ENCODE measurements at regions not wholly inside any gene's neighbourhood (a gene's known extent, or its start where the extent isn't known, plus 50 kb on each side); places are given as distances from the start of the nearest gene placed in this dataset.

DNA sequence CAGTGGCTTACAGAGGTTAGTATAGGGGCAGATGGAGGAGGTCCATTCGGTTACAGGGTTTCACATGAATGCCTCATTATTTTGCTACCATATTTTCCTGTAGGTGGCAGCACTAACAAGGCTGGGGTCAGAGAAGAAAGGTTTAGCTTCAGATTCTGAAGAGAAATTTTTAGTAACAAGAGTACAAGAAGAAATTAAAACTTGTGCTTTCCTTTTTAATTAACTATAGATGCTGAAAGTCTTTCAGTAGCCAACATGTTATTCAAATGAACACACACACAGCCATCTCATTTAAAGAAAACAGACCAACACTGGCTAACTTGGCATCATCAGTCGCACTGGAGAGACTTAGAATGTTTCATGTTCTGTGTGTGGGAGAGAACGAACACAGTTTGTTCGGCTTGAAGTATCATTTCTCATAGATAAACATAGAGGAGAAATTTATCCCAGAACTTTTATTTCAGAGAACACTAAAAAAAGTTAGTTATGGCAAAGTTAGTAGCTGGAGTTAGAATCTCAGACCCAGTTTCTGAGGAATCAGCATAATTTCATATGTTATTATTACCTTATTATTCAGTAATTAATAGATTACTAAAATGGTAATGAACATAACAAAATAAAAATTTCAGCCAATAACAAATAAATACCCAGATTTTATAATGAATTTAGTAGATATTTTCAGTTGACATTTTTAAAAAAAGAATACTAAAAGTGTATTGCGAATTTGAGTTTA, 314.0 kb upstream of the RSPO3 start:
- TF ChIP-seq ZNF133 (tag by site-specific recombination; IDR thresholded peaks at IDR 0.05) (no peak), ZBTB8A (tag by site-specific recombination; IDR thresholded peaks at IDR 0.05) (no peak), SCRT2 (tag by site-specific recombination; IDR thresholded peaks at IDR 0.05) (no peak)
- TF ChIP-seq, protein P1, sequence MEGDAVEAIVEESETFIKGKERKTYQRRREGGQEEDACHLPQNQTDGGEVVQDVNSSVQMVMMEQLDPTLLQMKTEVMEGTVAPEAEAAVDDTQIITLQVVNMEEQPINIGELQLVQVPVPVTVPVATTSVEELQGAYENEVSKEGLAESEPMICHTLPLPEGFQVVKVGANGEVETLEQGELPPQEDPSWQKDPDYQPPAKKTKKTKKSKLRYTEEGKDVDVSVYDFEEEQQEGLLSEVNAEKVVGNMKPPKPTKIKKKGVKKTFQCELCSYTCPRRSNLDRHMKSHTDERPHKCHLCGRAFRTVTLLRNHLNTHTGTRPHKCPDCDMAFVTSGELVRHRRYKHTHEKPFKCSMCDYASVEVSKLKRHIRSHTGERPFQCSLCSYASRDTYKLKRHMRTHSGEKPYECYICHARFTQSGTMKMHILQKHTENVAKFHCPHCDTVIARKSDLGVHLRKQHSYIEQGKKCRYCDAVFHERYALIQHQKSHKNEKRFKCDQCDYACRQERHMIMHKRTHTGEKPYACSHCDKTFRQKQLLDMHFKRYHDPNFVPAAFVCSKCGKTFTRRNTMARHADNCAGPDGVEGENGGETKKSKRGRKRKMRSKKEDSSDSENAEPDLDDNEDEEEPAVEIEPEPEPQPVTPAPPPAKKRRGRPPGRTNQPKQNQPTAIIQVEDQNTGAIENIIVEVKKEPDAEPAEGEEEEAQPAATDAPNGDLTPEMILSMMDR (tag by site-specific recombination; IDR thresholded peaks at IDR 0.05) = peak; percentile 45; the same call in 1 of the 2 replicates
- TF ChIP-seq, protein P2, sequence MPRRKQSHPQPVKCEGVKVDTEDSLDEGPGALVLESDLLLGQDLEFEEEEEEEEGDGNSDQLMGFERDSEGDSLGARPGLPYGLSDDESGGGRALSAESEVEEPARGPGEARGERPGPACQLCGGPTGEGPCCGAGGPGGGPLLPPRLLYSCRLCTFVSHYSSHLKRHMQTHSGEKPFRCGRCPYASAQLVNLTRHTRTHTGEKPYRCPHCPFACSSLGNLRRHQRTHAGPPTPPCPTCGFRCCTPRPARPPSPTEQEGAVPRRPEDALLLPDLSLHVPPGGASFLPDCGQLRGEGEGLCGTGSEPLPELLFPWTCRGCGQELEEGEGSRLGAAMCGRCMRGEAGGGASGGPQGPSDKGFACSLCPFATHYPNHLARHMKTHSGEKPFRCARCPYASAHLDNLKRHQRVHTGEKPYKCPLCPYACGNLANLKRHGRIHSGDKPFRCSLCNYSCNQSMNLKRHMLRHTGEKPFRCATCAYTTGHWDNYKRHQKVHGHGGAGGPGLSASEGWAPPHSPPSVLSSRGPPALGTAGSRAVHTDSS (tag by site-specific recombination; IDR thresholded peaks at IDR 0.05) = no peak
- TF ChIP-seq, protein P3, sequence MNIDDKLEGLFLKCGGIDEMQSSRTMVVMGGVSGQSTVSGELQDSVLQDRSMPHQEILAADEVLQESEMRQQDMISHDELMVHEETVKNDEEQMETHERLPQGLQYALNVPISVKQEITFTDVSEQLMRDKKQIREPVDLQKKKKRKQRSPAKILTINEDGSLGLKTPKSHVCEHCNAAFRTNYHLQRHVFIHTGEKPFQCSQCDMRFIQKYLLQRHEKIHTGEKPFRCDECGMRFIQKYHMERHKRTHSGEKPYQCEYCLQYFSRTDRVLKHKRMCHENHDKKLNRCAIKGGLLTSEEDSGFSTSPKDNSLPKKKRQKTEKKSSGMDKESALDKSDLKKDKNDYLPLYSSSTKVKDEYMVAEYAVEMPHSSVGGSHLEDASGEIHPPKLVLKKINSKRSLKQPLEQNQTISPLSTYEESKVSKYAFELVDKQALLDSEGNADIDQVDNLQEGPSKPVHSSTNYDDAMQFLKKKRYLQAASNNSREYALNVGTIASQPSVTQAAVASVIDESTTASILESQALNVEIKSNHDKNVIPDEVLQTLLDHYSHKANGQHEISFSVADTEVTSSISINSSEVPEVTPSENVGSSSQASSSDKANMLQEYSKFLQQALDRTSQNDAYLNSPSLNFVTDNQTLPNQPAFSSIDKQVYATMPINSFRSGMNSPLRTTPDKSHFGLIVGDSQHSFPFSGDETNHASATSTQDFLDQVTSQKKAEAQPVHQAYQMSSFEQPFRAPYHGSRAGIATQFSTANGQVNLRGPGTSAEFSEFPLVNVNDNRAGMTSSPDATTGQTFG (tag by site-specific recombination; IDR thresholded peaks at IDR 0.05; ENCODE audit: borderline replicate concordance) = no peak

All from HEK293 (cell line).